H9 (cell line): ENCODE measurements at regions not wholly inside any gene's neighbourhood (a gene's known extent, or its start where the extent isn't known, plus 50 kb on each side); places are given as distances from the start of the nearest gene placed in this dataset.

Experiments used
- DNase-seq: peaks from one replicate; pipeline ENCODE4 v3.0.0-alpha.2; 2017
- H2AFZ ChIP-seq: one replicate; pipeline ENCODE4 v1.6.1; 2013; ENCODE audit warnings: mild to moderate bottlenecking, low read length, control low read depth, moderate library complexity
- H2AK5ac ChIP-seq: 2 replicates; pipeline ENCODE4 v1.6.1; 2013; ENCODE audit warnings: low read length, control low read depth, mixed read lengths; ENCODE audit not compliant: insufficient read length
- H2BK120ac ChIP-seq: one replicate; pipeline ENCODE4 v1.6.1; 2013; ENCODE audit warnings: low read depth, mild to moderate bottlenecking, low read length, control low read depth, inconsistent platforms; ENCODE audit not compliant: poor library complexity, severe bottlenecking
- H2BK12ac ChIP-seq: 2 replicates; pipeline ENCODE4 v1.6.1; 2013; ENCODE audit warnings: low read length, control low read depth, mixed read lengths, low read depth; ENCODE audit not compliant: insufficient read length
- H2BK15ac ChIP-seq: 2 replicates; pipeline ENCODE4 v1.6.1; 2013; ENCODE audit warnings: low read depth, low read length, control low read depth
- H2BK20ac ChIP-seq: one replicate; pipeline ENCODE4 v1.6.1; 2013; ENCODE audit warnings: low read depth, mild to moderate bottlenecking, low read length, control low read depth, inconsistent platforms; ENCODE audit not compliant: poor library complexity, severe bottlenecking
- H2BK5ac ChIP-seq: 2 replicates; pipeline ENCODE4 v1.6.1; 2013; ENCODE audit warnings: low read length, control low read depth, mixed read lengths; ENCODE audit not compliant: insufficient read length
- H3K14ac ChIP-seq: 2 replicates; pipeline ENCODE4 v1.6.1; 2013; ENCODE audit warnings: low read length, control low read depth; ENCODE audit not compliant: insufficient read depth
- H3K18ac ChIP-seq: 2 replicates; pipeline ENCODE4 v1.6.1; 2013; ENCODE audit warnings: low read depth, mild to moderate bottlenecking, mixed read lengths, low read length, control low read depth; ENCODE audit not compliant: insufficient read length
- H3K23ac ChIP-seq: 2 replicates; pipeline ENCODE4 v1.6.1; 2013; ENCODE audit warnings: low read length, control low read depth, mixed read lengths, low read depth; ENCODE audit not compliant: insufficient read length
- H3K23me2 ChIP-seq: 2 replicates; pipeline ENCODE4 v1.6.1; 2013; ENCODE audit warnings: low read depth, mild to moderate bottlenecking, mixed read lengths, low read length, control low read depth; ENCODE audit not compliant: insufficient read length, poor library complexity, severe bottlenecking
- H3K27ac ChIP-seq: 2 replicates; pipeline ENCODE4 v1.5.1; 2013; ENCODE audit warnings: low read length, control low read depth, mixed read lengths, low read depth; ENCODE audit not compliant: insufficient read length
- H3K27me3 ChIP-seq: 2 replicates; pipeline ENCODE4 v1.6.1; 2013; ENCODE audit warnings: low read length, control low read depth, inconsistent platforms; ENCODE audit not compliant: insufficient read depth
- H3K4ac ChIP-seq: 2 replicates; pipeline ENCODE4 v1.6.1; 2013; ENCODE audit warnings: low read depth, mild to moderate bottlenecking, control low read depth, inconsistent platforms, low read length, moderate library complexity
- H3K4me1 ChIP-seq: 2 replicates; pipeline ENCODE4 v1.6.1; 2013; ENCODE audit warnings: low read length, control low read depth, inconsistent platforms; ENCODE audit not compliant: insufficient read depth
- H3K4me2 ChIP-seq: 2 replicates; pipeline ENCODE4 v1.6.1; 2013; ENCODE audit warnings: low read length, control low read depth, mixed read lengths; ENCODE audit not compliant: insufficient read length, insufficient read depth
- H3K56ac ChIP-seq: 2 replicates; pipeline ENCODE4 v1.6.1; 2013; ENCODE audit warnings: low read depth, mild to moderate bottlenecking, mixed read lengths, low read length, control low read depth; ENCODE audit not compliant: insufficient read length
- H3K79me1 ChIP-seq: 2 replicates; pipeline ENCODE4 v1.6.1; 2013; ENCODE audit warnings: low read depth, mild to moderate bottlenecking, moderate library complexity, low read length, control low read depth, inconsistent platforms; ENCODE audit not compliant: insufficient read depth, poor library complexity, severe bottlenecking
- H3K79me2 ChIP-seq: 2 replicates; pipeline ENCODE4 v1.6.1; 2013; ENCODE audit warnings: low read length, control low read depth, inconsistent platforms; ENCODE audit not compliant: insufficient read depth
- H3K9ac ChIP-seq: 2 replicates; pipeline ENCODE4 v1.6.1; 2013; ENCODE audit warnings: low read length, control low read depth, mixed read lengths; ENCODE audit not compliant: insufficient read length; ENCODE audit errors: extremely low read depth
- H3K9me3 ChIP-seq: one replicate; pipeline ENCODE4 v1.6.1; 2013; ENCODE audit warnings: low read depth, low read length, inconsistent platforms; ENCODE audit not compliant: control insufficient read depth
- H3T11ph ChIP-seq: one replicate; pipeline ENCODE4 v1.6.1; 2013; ENCODE audit warnings: mild to moderate bottlenecking, low read length, control low read depth, inconsistent platforms
- H4K20me1 ChIP-seq: one replicate; pipeline ENCODE4 v1.6.1; 2013; ENCODE audit not compliant: control insufficient read depth, insufficient read length, insufficient read depth
- H4K5ac ChIP-seq: 2 replicates; pipeline ENCODE4 v1.6.1; 2013; ENCODE audit warnings: low read depth, mild to moderate bottlenecking, mixed read lengths, low read length, control low read depth; ENCODE audit not compliant: insufficient read length
- H4K8ac ChIP-seq: replicated peaks from 2 replicates; pipeline ENCODE4 v1.6.1; 2013; ENCODE audit warnings: low read length, control low read depth, mixed read lengths, low read depth; ENCODE audit not compliant: insufficient read length
- H4K91ac ChIP-seq: 2 replicates; pipeline ENCODE4 v1.6.1; 2013; ENCODE audit warnings: low read depth, mild to moderate bottlenecking, moderate library complexity, mixed read lengths, low read length, control low read depth; ENCODE audit not compliant: insufficient read length
- H3K27ac Mint-ChIP-seq, 3 experiments: 2 replicates in 2 of 3; 3 replicates in 1 of 3; pipeline ENCODE4 v1.8.0; 2020 to 2021; ENCODE audit warnings: mixed read lengths in 3 of 3, mild to moderate bottlenecking in 1 of 3, moderate library complexity in 1 of 3
- H3K27me3 Mint-ChIP-seq: 2 replicates; pipeline ENCODE4 v1.8.0; 2021; ENCODE audit warnings: low read depth, mild to moderate bottlenecking, moderate library complexity, mixed read lengths
- H3K36me3 Mint-ChIP-seq, 3 experiments: 2 replicates in 2 of 3; 3 replicates in 1 of 3; pipeline ENCODE4 v1.8.0; 2020 to 2021; ENCODE audit warnings: low read depth in 3 of 3, mixed read lengths in 3 of 3; ENCODE audit not compliant: insufficient read depth in 1 of 3
- H3K4me1 Mint-ChIP-seq, 2 experiments: 2 replicates each; pipeline ENCODE4 v1.8.0; 2020; ENCODE audit warnings: mixed read lengths in 2 of 2
- H3K4me3 Mint-ChIP-seq, 2 experiments: 2 replicates in 1 of 2; 3 replicates in 1 of 2; pipeline ENCODE4 v1.8.0; 2020 to 2021; ENCODE audit warnings: mild to moderate bottlenecking in 2 of 2, mixed read lengths in 2 of 2, moderate library complexity in 1 of 2
- H3K9me3 Mint-ChIP-seq, 2 experiments: 2 replicates in 1 of 2; 3 replicates in 1 of 2; pipeline ENCODE4 v1.8.0; 2020; ENCODE audit warnings: mild to moderate bottlenecking in 2 of 2, mixed read lengths in 2 of 2, moderate library complexity in 1 of 2
- WGBS: extraction: QIAGEN DNeasy Blood & Tissue Kit; methylation state at CpG from one replicate; pipeline ENCODE4 v1.1.7; 2013; ENCODE audit warnings: missing lambda C conversion rate, low lambda C conversion rate, mixed read lengths; ENCODE audit not compliant: insufficient read length; ENCODE audit errors: extremely low coverage; 5-methylcytosine and 5-hydroxymethylcytosine counted together
- TF ChIP-seq, protein P1 (sequence below): fragments of 200-600 bp; sonication (generic); conservative IDR thresholded peaks from 3 replicates; pipeline ENCODE4 v1.8.0; 2021; ENCODE audit warnings: antibody characterized with exemption, mild to moderate bottlenecking

- Mint-ChIP-seq H3K36me3 (no peaks in the 10 kb centered on the region; a peak in 1 of 7 replicates), H3K4me3 (no peak overlapping the region), H3K27me3 (no peaks in the 10 kb centered on the region), H3K4me1 (peaks cover 0 to 4% of the 10 kb centered on the region in 2 experiments; a peak in 2 of 4 replicates), H3K9me3 (no peaks in the 10 kb centered on the region; a peak in 1 of 5 replicates), H3K27ac (no peak overlapping the region)
- no peak overlapping the region for H4K5ac ChIP-seq
- no peak overlapping the region for H2BK20ac ChIP-seq
- no peak overlapping the region for H3K27ac ChIP-seq
- H2BK15ac ChIP-seq = no peak overlapping the region
- no peaks in the 10 kb centered on the region for H3K4me1 ChIP-seq
- H4K91ac ChIP-seq = no peak overlapping the region
- TF ChIP-seq, protein P1, sequence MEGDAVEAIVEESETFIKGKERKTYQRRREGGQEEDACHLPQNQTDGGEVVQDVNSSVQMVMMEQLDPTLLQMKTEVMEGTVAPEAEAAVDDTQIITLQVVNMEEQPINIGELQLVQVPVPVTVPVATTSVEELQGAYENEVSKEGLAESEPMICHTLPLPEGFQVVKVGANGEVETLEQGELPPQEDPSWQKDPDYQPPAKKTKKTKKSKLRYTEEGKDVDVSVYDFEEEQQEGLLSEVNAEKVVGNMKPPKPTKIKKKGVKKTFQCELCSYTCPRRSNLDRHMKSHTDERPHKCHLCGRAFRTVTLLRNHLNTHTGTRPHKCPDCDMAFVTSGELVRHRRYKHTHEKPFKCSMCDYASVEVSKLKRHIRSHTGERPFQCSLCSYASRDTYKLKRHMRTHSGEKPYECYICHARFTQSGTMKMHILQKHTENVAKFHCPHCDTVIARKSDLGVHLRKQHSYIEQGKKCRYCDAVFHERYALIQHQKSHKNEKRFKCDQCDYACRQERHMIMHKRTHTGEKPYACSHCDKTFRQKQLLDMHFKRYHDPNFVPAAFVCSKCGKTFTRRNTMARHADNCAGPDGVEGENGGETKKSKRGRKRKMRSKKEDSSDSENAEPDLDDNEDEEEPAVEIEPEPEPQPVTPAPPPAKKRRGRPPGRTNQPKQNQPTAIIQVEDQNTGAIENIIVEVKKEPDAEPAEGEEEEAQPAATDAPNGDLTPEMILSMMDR = no peak
- H3K23ac ChIP-seq = no peak overlapping the region
- H4K20me1 ChIP-seq = no peaks in the 10 kb centered on the region
- no peak overlapping the region for H2AFZ ChIP-seq
- no peak overlapping the region for H4K8ac ChIP-seq
- no peak overlapping the region for H3K4ac ChIP-seq
- no peak overlapping the region for H2BK12ac ChIP-seq
- no peak for DNase-seq
- no peak overlapping the region for H3K4me2 ChIP-seq
- no peak overlapping the region for H2BK5ac ChIP-seq
- H2AK5ac ChIP-seq = no peak overlapping the region
- no peaks in the 10 kb centered on the region for H3K79me1 ChIP-seq
- 100% methylated on average over 1 of the region's 2 CpGs for WGBS
- H3K23me2 ChIP-seq = no peaks in the 10 kb centered on the region
- no peaks in the 10 kb centered on the region for H3K79me2 ChIP-seq
- H3K18ac ChIP-seq = no peak overlapping the region
- no peak overlapping the region for H2BK120ac ChIP-seq
- no peak overlapping the region for H3K9ac ChIP-seq
- no peak overlapping the region for H3T11ph ChIP-seq
- no peak overlapping the region for H3K56ac ChIP-seq
- H3K14ac ChIP-seq = no peak overlapping the region
- no peaks in the 10 kb centered on the region for H3K27me3 ChIP-seq
- H3K9me3 ChIP-seq = no peaks in the 10 kb centered on the region
These were observed 446.2 kb downstream of the RAPGEF2 start for GRCh38 chr4:159549098-159549518.
